Ammon's horn (tissue), 1 donor: ENCODE measurements at regions not wholly inside any gene's neighbourhood (a gene's known extent, or its start where the extent isn't known, plus 50 kb on each side); places are given as distances from the start of the nearest gene placed in this dataset.

Source experiments
- DNase-seq: peaks from one replicate; pipeline ENCODE4 v3.0.0-alpha.2; 2016; ENCODE audit warnings: low spot score

DNA sequence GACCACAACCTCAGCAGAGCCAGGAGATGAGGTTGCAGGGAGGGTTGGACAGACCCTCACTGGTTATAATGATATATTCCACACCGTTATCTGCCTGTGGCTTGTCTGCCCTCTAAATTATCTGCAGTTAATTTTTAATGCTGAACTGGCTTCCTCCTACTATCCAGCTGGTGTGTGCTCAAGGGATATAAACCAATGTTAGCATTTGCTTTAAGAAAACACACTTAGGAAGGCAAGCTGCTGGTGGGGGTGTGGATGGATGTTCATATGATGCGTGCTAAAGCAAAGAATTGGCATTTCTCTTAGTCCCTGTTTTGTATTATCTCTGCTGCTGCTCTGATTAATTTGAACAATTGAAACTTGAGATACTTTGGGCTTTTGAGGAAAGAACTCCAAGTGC is 132.2 kb upstream of the NPVF start:
- DNase-seq = peak; percentile 57

DNA sequence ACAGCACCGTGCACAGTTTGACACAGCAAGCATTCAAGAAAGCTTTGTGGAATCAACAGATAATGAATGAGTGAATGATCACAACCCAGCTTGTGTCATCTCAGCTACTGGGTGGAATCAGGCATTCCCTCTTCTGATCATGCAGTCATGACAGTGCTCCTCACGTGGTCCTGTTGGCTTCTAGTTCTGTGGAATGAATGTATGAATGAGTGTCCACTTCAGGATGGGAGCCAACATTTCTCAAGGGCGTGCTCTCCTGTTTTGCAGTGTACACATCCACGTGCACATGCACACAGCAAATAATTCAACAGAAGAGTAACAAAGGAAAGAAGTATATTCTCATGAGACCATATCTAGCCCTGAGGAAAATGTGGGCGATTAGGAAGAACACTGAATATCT is 133.1 kb upstream of the NPVF start:
- DNase-seq = no peak

DNA sequence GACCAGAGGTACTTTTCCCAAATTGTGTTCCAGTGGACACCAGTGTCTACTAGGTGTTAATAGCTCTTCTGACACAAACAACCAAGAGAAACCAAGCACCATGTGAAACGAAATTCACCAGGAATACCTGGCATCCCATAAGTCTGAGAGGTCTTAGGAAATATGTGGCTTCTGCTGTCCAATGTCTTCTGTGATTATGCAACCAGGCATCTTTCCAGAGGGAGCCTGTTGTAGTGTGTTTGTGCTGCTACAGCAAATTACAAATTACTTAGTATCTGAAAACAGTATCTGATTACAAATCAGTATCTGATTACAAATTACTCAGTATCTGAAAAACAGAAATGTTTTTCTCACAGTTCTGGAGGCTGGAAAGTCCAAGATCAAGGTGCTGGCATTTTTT is 133.6 kb upstream of the NPVF start:
- DNase-seq = no peak

DNA sequence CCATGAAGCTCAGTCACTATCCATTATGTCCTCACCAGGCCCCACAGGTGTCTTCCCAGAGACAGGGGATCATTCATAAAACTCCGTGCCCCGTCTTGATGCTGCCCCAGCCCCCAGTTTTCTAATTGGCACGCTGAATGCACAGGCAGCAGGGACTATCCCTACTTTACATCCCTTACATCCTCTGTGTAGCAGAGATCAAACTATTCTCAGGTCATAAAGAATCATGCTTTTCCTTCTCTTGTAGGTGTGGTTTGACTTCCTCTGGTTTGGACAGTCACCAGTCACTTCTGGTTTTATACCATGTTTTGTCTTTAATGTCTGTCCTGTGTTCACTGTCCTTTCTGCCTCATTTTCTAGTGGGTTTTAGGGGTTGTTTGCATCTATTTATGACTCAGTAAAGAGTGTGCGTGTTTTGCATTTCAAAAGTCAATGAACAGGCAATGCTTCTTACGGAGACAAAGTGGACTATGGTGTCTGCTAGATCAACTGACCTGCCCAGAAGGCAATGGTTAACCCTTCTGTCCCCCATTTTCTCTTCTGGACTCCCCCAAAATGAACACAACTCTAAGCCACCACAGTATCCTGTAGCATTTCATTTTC is 140.4 kb upstream of the NPVF start:
- DNase-seq = no peak

- no peak for DNase-seq
Measured at GRCh38 chr7:25369786-25370185, 141.5 kb upstream of the NPVF start.

GRCh38 chr7:25371972-25372371 is 143.7 kb upstream of the NPVF start:
- DNase-seq = no peak

GRCh38 chr7:25375805-25376600 is 147.7 kb upstream of the NPVF start:
- no peak for DNase-seq

- no peak for DNase-seq
Measured at GRCh38 chr7:25379351-25380300, 151.3 kb upstream of the NPVF start.

- no peak for DNase-seq
Measured at GRCh38 chr7:25381818-25382589, 153.7 kb upstream of the NPVF start.

GRCh38 chr7:25382869-25383268 is 154.6 kb upstream of the NPVF start:
- no peak for DNase-seq

DNA sequence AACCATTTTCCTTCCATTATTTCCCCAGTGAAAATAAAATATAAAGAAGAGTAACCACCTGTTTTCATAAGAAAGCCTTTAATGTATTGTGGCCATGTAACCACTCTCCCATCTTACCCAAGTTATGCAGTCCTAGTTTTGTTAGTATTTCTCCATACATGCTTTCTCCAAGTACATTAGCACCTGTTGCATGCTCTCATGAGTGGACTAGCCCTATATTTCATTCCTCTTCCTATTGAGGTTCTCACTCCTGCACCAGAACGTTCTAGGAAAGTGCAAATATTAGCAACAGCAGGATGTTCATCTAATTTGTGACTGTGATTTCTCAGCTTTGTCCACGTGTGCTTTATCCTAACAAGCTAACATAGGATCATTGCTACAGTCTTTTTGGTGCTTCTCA is 155.1 kb upstream of the NPVF start:
- DNase-seq = no peak

- peak; percentile 50 for DNase-seq
Measured at GRCh38 chr7:25384788-25385505, 156.7 kb upstream of the NPVF start.

DNA sequence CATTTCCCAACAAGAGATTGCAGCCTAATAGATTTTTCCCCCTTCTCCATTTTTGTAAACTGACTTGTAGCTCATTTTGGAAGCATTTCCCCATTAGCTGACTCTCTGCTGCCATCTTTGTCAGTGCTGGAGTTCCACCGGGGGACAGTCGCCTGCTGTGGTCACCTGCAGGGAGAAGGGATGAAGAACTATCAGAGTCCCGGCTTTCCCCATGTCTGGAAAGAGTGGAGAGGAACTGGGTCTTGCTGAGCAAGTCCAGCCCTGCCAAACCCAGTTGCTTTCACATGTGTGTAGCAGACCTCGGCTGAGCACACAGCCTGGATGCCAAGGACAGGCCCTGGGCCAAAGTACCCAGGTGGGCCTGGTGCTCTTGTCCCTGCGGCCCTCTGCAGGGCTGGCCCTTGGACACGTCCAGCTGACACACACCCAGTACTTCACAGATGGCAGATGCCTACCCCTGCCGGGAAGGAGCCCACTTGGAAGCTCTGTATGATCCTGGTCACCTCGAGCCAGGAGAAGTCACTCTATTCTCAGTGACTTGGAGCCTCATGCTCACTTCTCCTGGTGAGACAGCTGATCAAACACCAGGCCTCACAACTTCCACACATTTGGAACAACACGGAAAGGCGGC is 157.3 kb upstream of the NPVF start:
- DNase-seq = peak; percentile 17

DNA sequence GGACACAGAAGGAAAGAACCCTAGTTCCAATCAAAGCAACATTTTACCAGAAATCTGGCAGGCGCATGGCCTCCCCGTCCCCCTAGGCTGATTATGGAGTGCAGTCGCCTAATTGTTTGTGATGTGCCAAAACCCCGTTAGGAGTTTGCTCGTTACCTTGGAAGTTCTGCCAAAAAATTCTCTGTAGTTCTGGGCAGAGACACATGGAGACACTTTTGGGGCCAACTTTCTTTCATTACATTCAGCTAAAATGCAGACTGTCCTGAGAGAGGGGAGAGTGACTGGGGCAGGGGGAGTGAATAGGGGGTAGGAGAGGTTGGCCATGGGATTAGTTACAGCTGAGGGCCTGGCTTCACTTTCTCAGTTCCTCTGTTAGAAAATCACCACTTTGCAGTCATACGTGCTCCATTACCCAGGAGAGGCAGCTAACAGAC is 158.0 kb upstream of the NPVF start:
- peak; percentile 40 for DNase-seq

DNA sequence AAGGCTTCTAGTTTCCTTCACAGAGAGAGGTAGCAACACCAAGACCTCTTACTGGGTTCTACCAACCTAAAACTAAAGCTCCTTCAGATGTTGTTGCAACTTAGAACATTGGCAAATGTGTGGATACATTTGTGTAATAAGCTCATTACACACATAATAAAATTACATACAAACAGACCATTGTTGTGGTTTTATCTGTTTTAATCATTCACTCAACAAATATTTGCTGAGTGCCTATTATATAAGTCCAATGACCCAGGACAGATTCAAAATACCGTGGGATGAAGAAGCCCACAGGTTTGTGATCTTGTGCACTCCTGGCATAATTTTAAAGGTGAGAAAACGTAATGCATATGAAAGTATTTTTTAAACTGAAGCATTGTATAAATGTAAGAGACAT is 160.4 kb upstream of the NPVF start:
- no peak for DNase-seq

- peak; percentile 74 for DNase-seq
Measured at GRCh38 chr7:25389489-25390106, 161.3 kb upstream of the NPVF start.

DNA sequence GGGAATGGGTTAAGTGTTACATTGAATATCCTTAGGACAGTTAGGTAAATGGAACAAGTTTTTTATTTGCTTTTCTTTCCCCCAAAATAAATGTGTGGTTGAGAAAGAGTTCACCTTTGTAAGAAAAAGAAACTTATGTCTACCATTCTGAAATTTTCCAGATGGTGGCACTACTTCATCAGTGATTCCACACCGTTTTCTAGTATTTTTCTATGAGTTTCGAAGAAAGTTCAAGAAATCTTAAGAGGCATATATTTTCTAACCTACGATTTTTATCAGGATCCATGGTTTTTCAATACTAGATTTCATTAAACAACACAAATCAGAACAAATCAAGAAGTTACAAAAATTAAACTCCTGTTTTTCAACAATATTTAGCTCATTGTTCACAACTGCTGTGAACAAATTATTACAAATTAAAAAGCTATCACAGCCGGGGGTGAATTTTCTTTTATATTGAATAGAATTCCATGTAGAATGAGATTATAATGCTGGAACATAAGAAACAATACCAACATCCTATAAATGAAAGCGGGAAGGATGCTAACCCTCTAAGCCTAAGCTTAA is 163.1 kb upstream of the NPVF start:
- peak; percentile 27 for DNase-seq

GRCh38 chr7:25391961-25392587 is 163.8 kb upstream of the NPVF start:
- no peak for DNase-seq

DNA sequence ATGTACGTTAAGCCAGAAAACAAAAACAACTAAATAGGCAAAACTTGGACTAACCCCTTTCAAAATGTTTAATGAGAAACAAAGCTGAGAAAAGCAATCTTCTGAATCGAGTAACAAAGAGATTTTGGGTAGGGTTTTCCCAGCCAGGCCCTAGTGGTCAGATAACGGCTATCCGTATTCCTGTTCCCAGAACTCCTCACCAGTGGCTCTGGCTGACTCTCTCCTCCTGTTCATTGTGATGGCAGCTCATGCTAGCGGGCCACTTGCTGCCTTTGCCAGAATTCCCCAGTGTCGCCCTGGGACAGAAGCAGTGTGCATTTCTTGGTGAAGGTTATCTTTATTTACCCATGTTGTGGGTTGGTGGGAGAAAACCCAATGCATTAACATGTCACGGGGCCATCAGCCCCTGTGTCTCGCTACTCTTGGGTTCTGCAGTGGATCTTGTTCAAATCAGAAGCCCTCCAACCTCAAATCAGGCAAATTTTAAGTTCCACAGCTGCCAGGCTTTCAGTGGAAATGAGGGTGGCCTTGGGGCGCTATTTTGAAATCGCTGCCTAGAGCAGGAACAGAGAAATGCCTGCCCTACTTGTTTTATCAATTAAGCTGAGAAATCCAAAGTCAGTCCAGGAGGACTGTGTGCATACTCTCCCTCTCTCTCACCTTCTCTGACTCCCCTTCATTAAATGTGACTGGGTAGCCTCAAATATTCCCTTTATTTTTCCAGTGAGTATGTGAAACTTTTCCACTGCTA is 164.5 kb upstream of the NPVF start:
- no peak for DNase-seq
